Kidney epithelial cell (primary cell): ENCODE measurements at regions not wholly inside any gene's neighbourhood (a gene's known extent, or its start where the extent isn't known, plus 50 kb on each side); places are given as distances from the start of the nearest gene placed in this dataset.
"Not testable (repeated sequence)": the region's sequence is repeated elsewhere in the genome, so short reads cannot be mapped to it uniquely, and the experiment has no call there.

Experiments
- DNase-seq: peaks from one replicate; pipeline ENCODE4 v3.0.0-alpha.2; 2010; ENCODE audit warnings: low read depth
- H3K27me3 ChIP-seq: 2 replicates; pipeline ENCODE4 v1.6.0; 2011; ENCODE audit warnings: low read length; ENCODE audit not compliant: control insufficient read depth, insufficient read depth
- H3K36me3 ChIP-seq: 2 replicates; pipeline ENCODE4 v1.5.1; 2011; ENCODE audit warnings: low read length; ENCODE audit not compliant: control insufficient read depth, insufficient read depth
- H3K4me3 ChIP-seq: 2 replicates; pipeline ENCODE4 v1.5.1; 2011; ENCODE audit warnings: low read depth, mild to moderate bottlenecking, control low read depth, low read length
- CTCF ChIP-seq: IDR thresholded peaks from 2 replicates; pipeline ENCODE4 v1.5.1; 2011; ENCODE audit warnings: mild to moderate bottlenecking, moderate library complexity, low read length, control low read depth, inconsistent platforms; ENCODE audit not compliant: insufficient read depth, poor library complexity, severe bottlenecking

- no peak for DNase-seq
- Histone ChIP-seq H3K4me3 (no peak overlapping the region), H3K27me3 (no peaks in the 10 kb centered on the region), H3K36me3 (no peaks in the 10 kb centered on the region)
- TF ChIP-seq CTCF: no peak
These were observed 632.9 kb downstream of the EPHA3 start for GRCh38 chr3:89740080-89740880.

GRCh38 chr3:89740881-89741177 lies 633.4 kb downstream of the EPHA3 start:
- DNase-seq: no peak
- no peak overlapping the region for H3K4me3 ChIP-seq
- no peaks in the 10 kb centered on the region for H3K36me3 ChIP-seq
- no peak for TF ChIP-seq CTCF
- H3K27me3 ChIP-seq: no peaks in the 10 kb centered on the region

- TF ChIP-seq CTCF: no peak
- no peak for DNase-seq
- H3K4me3 ChIP-seq: no peak overlapping the region
- no peaks in the 10 kb centered on the region for H3K36me3 ChIP-seq
- no peaks in the 10 kb centered on the region for H3K27me3 ChIP-seq
These were observed 635.1 kb downstream of the EPHA3 start for GRCh38 chr3:89742546-89742945.

- not testable (repeated sequence) for H3K4me3 ChIP-seq, H3K27me3 ChIP-seq, DNase-seq, H3K36me3 ChIP-seq
These were observed 640.3 kb downstream of the EPHA3 start for GRCh38 chr3:89747541-89748278.

GRCh38 chr3:89762405-89762804 lies 655.0 kb downstream of the EPHA3 start:
- Histone ChIP-seq H3K27me3 (no peaks in the 10 kb centered on the region), H3K4me3 (no peak overlapping the region), H3K36me3 (no peaks in the 10 kb centered on the region)
- no peak for DNase-seq
- TF ChIP-seq CTCF: no peak

GRCh38 chr3:89783341-89783927 lies 676.0 kb downstream of the EPHA3 start:
- TF ChIP-seq CTCF: no peak
- no peaks in the 10 kb centered on the region for H3K36me3 ChIP-seq
- H3K27me3 ChIP-seq: no peaks in the 10 kb centered on the region
- no peak overlapping the region for H3K4me3 ChIP-seq
- DNase-seq: no peak
